Subcutaneous abdominal adipose tissue (tissue), 5 donors: ENCODE measurements at regions not wholly inside any gene's neighbourhood (a gene's known extent, or its start where the extent isn't known, plus 50 kb on each side); places are given as distances from the start of the nearest gene placed in this dataset.

Experiments used
- H3K27ac ChIP-seq: one replicate; pipeline ENCODE4 v1.7.0; 2013; ENCODE audit warnings: low read depth, mild to moderate bottlenecking, inconsistent platforms, low read length, moderate library complexity
- H3K27me3 ChIP-seq, 5 donors: one replicate each; pipeline ENCODE4 v1.7.0; 2013; ENCODE audit warnings: low read length in 5 of 5, inconsistent platforms in 1 of 5; ENCODE audit not compliant: control insufficient read depth in 5 of 5, insufficient read depth in 4 of 5
- H3K36me3 ChIP-seq, 5 donors: one replicate each; pipeline ENCODE4 v1.7.0; 2013; ENCODE audit warnings: low read length in 5 of 5; ENCODE audit not compliant: control insufficient read depth in 5 of 5, insufficient read depth in 5 of 5
- H3K4me1 ChIP-seq, 5 donors: one replicate each; pipeline ENCODE4 v1.7.0; 2013; ENCODE audit warnings: low read length in 5 of 5, mild to moderate bottlenecking in 3 of 5, moderate library complexity in 1 of 5; ENCODE audit not compliant: control insufficient read depth in 5 of 5, insufficient read depth in 5 of 5
- H3K4me3 ChIP-seq, 5 donors: one replicate each; pipeline ENCODE4 v1.7.0; 2013; ENCODE audit warnings: low read length in 5 of 5, low read depth in 1 of 5
- H3K9ac ChIP-seq, 5 donors: one replicate each; pipeline ENCODE4 v1.7.0; 2013; ENCODE audit warnings: low read length in 5 of 5, mild to moderate bottlenecking in 4 of 5, moderate library complexity in 3 of 5
- H3K9me3 ChIP-seq, 5 donors: one replicate each; pipeline ENCODE4 v1.7.0; 2013; ENCODE audit warnings: low read length in 5 of 5; ENCODE audit not compliant: control insufficient read depth in 5 of 5
- donor health status: healthy.
- donor health status: healthy.
- donor health status: healthy.
- donor health status: healthy.
- donor health status: healthy.

DNA sequence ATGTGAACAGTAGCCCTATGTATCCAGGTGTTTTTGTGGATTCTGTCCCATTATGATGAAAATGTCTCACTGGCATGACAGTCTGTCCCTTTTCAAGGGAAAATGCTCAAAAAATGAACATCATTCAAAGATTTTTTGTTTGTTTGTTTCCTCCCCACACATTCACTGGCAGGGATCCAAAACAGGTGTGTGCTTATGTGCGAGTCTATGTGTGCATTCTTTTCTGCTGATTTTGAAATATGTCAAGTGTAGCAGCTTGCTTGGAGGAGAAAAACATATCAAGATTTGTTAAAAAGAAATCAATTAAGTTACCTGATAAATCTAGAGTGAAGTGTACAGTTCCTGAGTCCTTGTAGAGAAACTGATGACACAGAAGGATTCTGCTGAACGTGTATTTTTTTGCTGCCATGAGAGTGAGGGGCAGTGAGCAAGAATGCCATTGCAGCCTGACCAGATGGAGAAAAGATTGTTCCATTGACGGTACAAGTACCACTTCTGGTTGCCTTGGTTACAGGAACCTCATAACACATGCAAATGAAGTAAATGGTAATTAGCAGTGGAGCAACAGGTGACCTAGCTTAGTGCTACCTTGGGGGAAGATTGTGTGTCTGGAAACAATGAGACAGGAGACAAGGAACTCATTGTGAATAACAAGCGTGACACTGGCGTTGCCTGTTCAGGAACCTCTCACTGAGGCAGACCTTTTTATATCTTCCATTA lies 277.4 kb upstream of the PHYHIPL start:
- Histone ChIP-seq H3K9me3 (peaks cover 0 to 7% (median 0%) of the 10 kb centered on the region in 5 donors), H3K9ac (no peak overlapping the region), H3K27me3 (no peaks in the 10 kb centered on the region), H3K4me3 (no peak overlapping the region), H3K27ac (no peak overlapping the region), H3K36me3 (no peaks in the 10 kb centered on the region), H3K4me1 (no peaks in the 10 kb centered on the region)

- Histone ChIP-seq H3K4me3 (no peak overlapping the region), H3K9me3 (peaks cover 0 to 7% (median 0%) of the 10 kb centered on the region in 5 donors), H3K4me1 (no peaks in the 10 kb centered on the region), H3K36me3 (no peaks in the 10 kb centered on the region), H3K9ac (no peak overlapping the region), H3K27me3 (no peaks in the 10 kb centered on the region), H3K27ac (no peak overlapping the region)
These were observed 275.3 kb upstream of the PHYHIPL start for GRCh38 chr10:58901092-58901646.

GRCh38 chr10:58903071-58903470 lies 273.4 kb upstream of the PHYHIPL start:
- no peak overlapping the region for H3K27ac ChIP-seq
- no peaks in the 10 kb centered on the region for H3K36me3 ChIP-seq
- H3K4me1 ChIP-seq, result no peaks in the 10 kb centered on the region
- peaks cover 0 to 7% (median 0%) of the 10 kb centered on the region in 5 donors for H3K9me3 ChIP-seq
- no peak overlapping the region for H3K9ac ChIP-seq
- no peak overlapping the region for H3K4me3 ChIP-seq
- no peaks in the 10 kb centered on the region for H3K27me3 ChIP-seq

GRCh38 chr10:58909881-58910280 lies 266.6 kb upstream of the PHYHIPL start:
- Histone ChIP-seq H3K36me3 (no peaks in the 10 kb centered on the region), H3K4me1 (no peaks in the 10 kb centered on the region), H3K9me3 (no peaks in the 10 kb centered on the region), H3K9ac (no peak overlapping the region), H3K27ac (no peak overlapping the region), H3K4me3 (no peak overlapping the region), H3K27me3 (no peaks in the 10 kb centered on the region)

- Histone ChIP-seq H3K9ac (no peak overlapping the region), H3K27ac (no peak overlapping the region), H3K36me3 (no peaks in the 10 kb centered on the region)
These were observed 262.7 kb upstream of the PHYHIPL start for GRCh38 chr10:58913717-58914116.

GRCh38 chr10:58918887-58919286 lies 257.6 kb upstream of the PHYHIPL start:
- Histone ChIP-seq H3K4me1 (peaks cover 0 to 4% (median 0%) of the 10 kb centered on the region in 5 donors), H3K27me3 (no peaks in the 10 kb centered on the region), H3K9me3 (no peaks in the 10 kb centered on the region), H3K4me3 (no peak overlapping the region), H3K36me3 (no peaks in the 10 kb centered on the region), H3K9ac (no peak overlapping the region), H3K27ac (no peak overlapping the region)

More at GRCh38 chr10:58913717-58914116, 262.7 kb upstream of the PHYHIPL start:
- Histone ChIP-seq H3K4me1 (no peaks in the 10 kb centered on the region), H3K4me3 (no peak overlapping the region), H3K9me3 (no peaks in the 10 kb centered on the region), H3K27me3 (no peaks in the 10 kb centered on the region)

- H3K4me1 ChIP-seq, result peaks cover 0 to 4% (median 0%) of the 10 kb centered on the region in 5 donors
- H3K9ac ChIP-seq, result no peak overlapping the region
- H3K27me3 ChIP-seq, result no peaks in the 10 kb centered on the region
- H3K9me3 ChIP-seq, result no peaks in the 10 kb centered on the region
- no peak overlapping the region for H3K27ac ChIP-seq
- no peaks in the 10 kb centered on the region for H3K36me3 ChIP-seq
- H3K4me3 ChIP-seq, result no peak overlapping the region
These were observed 256.4 kb upstream of the PHYHIPL start for GRCh38 chr10:58919927-58920654.

GRCh38 chr10:58920655-58921003 lies 255.8 kb upstream of the PHYHIPL start:
- Histone ChIP-seq H3K9me3 (no peaks in the 10 kb centered on the region), H3K4me3 (no peak overlapping the region), H3K4me1 (peaks cover 0 to 4% (median 0%) of the 10 kb centered on the region in 5 donors), H3K27me3 (no peaks in the 10 kb centered on the region), H3K9ac (no peak overlapping the region), H3K27ac (no peak overlapping the region), H3K36me3 (no peaks in the 10 kb centered on the region)

DNA sequence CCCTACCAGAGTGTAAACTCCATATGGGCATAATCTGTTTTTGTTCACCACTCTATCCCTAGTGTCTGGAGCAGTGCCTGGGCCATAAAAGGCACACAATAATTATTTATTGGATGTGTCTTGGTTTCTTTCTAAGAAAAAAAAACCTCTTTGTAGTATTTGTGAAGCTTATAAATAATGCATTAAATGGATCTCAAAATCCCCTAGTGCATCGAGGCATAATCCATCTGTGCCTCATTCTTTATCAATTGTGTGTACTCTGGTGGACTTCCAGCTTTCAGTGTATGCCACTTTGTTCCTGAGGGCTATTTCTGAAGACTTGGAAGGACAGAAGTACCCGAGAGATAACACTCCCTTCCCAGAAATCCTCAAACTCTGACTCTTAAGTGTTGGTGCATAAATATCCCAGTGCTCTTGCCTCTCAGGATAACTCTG lies 255.0 kb upstream of the PHYHIPL start:
- no peak overlapping the region for H3K4me3 ChIP-seq
- H3K27ac ChIP-seq, result no peak overlapping the region
- no peak overlapping the region for H3K9ac ChIP-seq
- H3K9me3 ChIP-seq, result no peaks in the 10 kb centered on the region
- H3K36me3 ChIP-seq, result no peaks in the 10 kb centered on the region
- no peaks in the 10 kb centered on the region for H3K27me3 ChIP-seq
- H3K4me1 ChIP-seq, result peaks cover 0 to 4% (median 0%) of the 10 kb centered on the region in 5 donors

- Histone ChIP-seq H3K27ac (no peak overlapping the region), H3K27me3 (no peaks in the 10 kb centered on the region), H3K9me3 (no peaks in the 10 kb centered on the region), H3K9ac (no peak overlapping the region), H3K4me1 (peaks cover 0 to under 1% (median 0%) of the 10 kb centered on the region in 5 donors), H3K4me3 (no peak overlapping the region), H3K36me3 (no peaks in the 10 kb centered on the region)
These were observed 251.1 kb upstream of the PHYHIPL start for GRCh38 chr10:58925381-58925780.
